IPS-NIHi11 (cell line): ENCODE measurements at regions not wholly inside any gene's neighbourhood (a gene's known extent, or its start where the extent isn't known, plus 50 kb on each side); places are given as distances from the start of the nearest gene placed in this dataset.
A peak's percentile ranks its signal among the peaks of the same experiment; 100 is the strongest.

ENCODE experiments used
- DNase-seq: peaks from one replicate; pipeline ENCODE4 v3.0.0; 2012; ENCODE audit warnings: mixed read lengths, low spot score

- DNase-seq: no peak
These were observed 83.6 kb upstream of the BNC2 start for GRCh38 chr9:16954040-16954439.

GRCh38 chr9:16951502-16951901 lies 81.0 kb upstream of the BNC2 start:
- no peak for DNase-seq

GRCh38 chr9:16950051-16950450 lies 79.6 kb upstream of the BNC2 start:
- DNase-seq: peak; percentile 20

- DNase-seq: no peak
These were observed 60.1 kb upstream of the BNC2 start for GRCh38 chr9:16930578-16930977.

- peak; percentile 39 for DNase-seq
These were observed 57.9 kb upstream of the BNC2 start for GRCh38 chr9:16928179-16928945.

- DNase-seq: no peak
These were observed 55.0 kb upstream of the BNC2 start for GRCh38 chr9:16925426-16925825.

- no peak for DNase-seq
These were observed 53.9 kb upstream of the BNC2 start for GRCh38 chr9:16924311-16924915.

- DNase-seq: no peak
These were observed 51.4 kb upstream of the BNC2 start for GRCh38 chr9:16921855-16922254.
